Stomach (tissue), 4 donors: ENCODE measurements at regions not wholly inside any gene's neighbourhood (a gene's known extent, or its start where the extent isn't known, plus 50 kb on each side); places are given as distances from the start of the nearest gene placed in this dataset.

Experiments
- POLR2A ChIP-seq, 4 donors: fragments of 450-650 bp; IDR thresholded peaks; one replicate each; pipeline ENCODE4 v1.6.1; 2016; ENCODE audit warnings: antibody characterized with exemption in 4 of 4, control low read depth in 2 of 4, mild to moderate bottlenecking in 1 of 4, moderate library complexity in 1 of 4
- TF ChIP-seq, protein P1 (sequence below), 7 experiments: fragments of 450-650 bp in 4 of 7; fragments of 200-600 bp in 3 of 7; sonication (generic) in 3 of 7; IDR thresholded peaks; one replicate each; pipeline ENCODE4 v1.5.1; 2016 to 2019; ENCODE audit warnings: antibody characterized with exemption in 7 of 7, control low read depth in 2 of 7, mild to moderate bottlenecking in 1 of 7

DNA sequence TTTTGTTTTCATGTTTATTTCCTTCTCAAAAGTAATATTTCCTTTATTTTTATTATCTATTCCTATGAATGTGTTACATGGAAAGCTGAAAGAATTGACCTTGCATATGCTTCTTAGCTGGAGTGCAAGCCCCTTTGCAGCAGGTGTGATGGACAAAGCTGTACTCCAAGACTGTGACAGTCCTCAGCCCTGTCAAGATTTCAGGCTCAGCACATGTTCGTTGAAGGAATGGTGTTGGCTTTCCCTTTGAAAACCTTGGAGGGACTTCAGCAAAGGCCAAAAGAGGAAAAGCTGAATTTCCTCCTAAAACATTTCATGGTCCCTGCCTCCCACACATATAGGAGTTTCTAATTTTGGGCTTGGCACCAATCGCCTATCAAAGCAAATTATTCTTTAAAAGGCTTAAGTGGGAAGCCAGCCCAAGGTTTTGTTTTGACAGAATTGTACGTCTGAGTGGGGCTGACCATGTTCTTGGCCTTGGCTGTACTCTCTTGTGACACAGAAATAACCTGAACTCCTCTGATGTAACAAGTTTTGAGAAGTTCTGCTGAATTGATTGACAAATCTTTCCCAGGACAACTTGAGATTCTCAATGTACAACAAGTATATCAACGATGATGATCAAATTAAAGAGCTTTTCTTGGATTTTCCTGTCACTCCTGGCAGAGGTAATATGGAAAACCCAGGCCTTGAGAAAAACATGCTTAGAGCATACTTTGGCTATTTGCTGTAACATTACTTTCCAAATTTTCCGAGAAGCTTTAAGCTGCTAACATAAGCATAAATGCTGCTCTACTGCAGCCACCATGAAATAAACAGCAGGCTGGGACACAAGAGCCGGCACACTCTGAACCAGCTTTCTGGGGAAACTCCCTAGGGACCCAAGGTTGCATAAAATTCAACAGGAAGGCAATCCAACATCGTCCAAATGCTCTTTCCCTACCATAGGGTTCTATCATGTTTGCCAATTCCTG, 135.7 kb upstream of the ZNF648 start:
- TF ChIP-seq POLR2A (IDR thresholded peaks at IDR 0.05) = no peak
- TF ChIP-seq, protein P1, sequence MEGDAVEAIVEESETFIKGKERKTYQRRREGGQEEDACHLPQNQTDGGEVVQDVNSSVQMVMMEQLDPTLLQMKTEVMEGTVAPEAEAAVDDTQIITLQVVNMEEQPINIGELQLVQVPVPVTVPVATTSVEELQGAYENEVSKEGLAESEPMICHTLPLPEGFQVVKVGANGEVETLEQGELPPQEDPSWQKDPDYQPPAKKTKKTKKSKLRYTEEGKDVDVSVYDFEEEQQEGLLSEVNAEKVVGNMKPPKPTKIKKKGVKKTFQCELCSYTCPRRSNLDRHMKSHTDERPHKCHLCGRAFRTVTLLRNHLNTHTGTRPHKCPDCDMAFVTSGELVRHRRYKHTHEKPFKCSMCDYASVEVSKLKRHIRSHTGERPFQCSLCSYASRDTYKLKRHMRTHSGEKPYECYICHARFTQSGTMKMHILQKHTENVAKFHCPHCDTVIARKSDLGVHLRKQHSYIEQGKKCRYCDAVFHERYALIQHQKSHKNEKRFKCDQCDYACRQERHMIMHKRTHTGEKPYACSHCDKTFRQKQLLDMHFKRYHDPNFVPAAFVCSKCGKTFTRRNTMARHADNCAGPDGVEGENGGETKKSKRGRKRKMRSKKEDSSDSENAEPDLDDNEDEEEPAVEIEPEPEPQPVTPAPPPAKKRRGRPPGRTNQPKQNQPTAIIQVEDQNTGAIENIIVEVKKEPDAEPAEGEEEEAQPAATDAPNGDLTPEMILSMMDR (IDR thresholded peaks at IDR 0.05) = no peak
